Myocyte (in vitro differentiated cells): ENCODE measurements at regions not wholly inside any gene's neighbourhood (a gene's known extent, or its start where the extent isn't known, plus 50 kb on each side); places are given as distances from the start of the nearest gene placed in this dataset.
"Not testable (repeated sequence)": the region's sequence is repeated elsewhere in the genome, so short reads cannot be mapped to it uniquely, and the experiment has no call there.

ENCODE experiments used
- DNase-seq: peaks from one replicate; pipeline ENCODE4 v3.0.0-alpha.2; 2012; ENCODE audit warnings: low read depth

- no peak for DNase-seq
Measured at GRCh38 chr6:130708338-130708737, 118.9 kb upstream of the SMLR1 start.

GRCh38 chr6:130711641-130712040 is 115.6 kb upstream of the SMLR1 start:
- not testable (repeated sequence) for DNase-seq

- no peak for DNase-seq
Measured at GRCh38 chr6:130713144-130713543, 114.1 kb upstream of the SMLR1 start.

GRCh38 chr6:130715058-130715457 is 112.1 kb upstream of the SMLR1 start:
- DNase-seq, result no peak

GRCh38 chr6:130716466-130716865 is 110.7 kb upstream of the SMLR1 start:
- DNase-seq, result no peak

GRCh38 chr6:130717657-130718056 is 109.5 kb upstream of the SMLR1 start:
- peak; percentile 5 for DNase-seq

- no peak for DNase-seq
Measured at GRCh38 chr6:130720076-130720715, 107.0 kb upstream of the SMLR1 start.

- DNase-seq, result no peak
Measured at GRCh38 chr6:130724089-130724488, 103.1 kb upstream of the SMLR1 start.

GRCh38 chr6:130725551-130725950 is 101.7 kb upstream of the SMLR1 start:
- no peak for DNase-seq

GRCh38 chr6:130728064-130728463 is 99.1 kb upstream of the SMLR1 start:
- DNase-seq, result not testable (repeated sequence)

GRCh38 chr6:130730600-130730999 is 96.6 kb upstream of the SMLR1 start:
- no peak for DNase-seq

- no peak for DNase-seq
Measured at GRCh38 chr6:130734161-130734560, 93.0 kb upstream of the SMLR1 start.

GRCh38 chr6:130740308-130740707 is 86.9 kb upstream of the SMLR1 start:
- DNase-seq, result no peak

- peak; percentile 2 for DNase-seq
Measured at GRCh38 chr6:130742131-130742681, 85.0 kb upstream of the SMLR1 start.

GRCh38 chr6:130743175-130743574 is 84.0 kb upstream of the SMLR1 start:
- no peak for DNase-seq

GRCh38 chr6:130744576-130745366 is 82.4 kb upstream of the SMLR1 start:
- no peak for DNase-seq

GRCh38 chr6:130748041-130748440 is 79.2 kb upstream of the SMLR1 start:
- DNase-seq, result no peak

- no peak for DNase-seq
Measured at GRCh38 chr6:130749402-130749801, 77.8 kb upstream of the SMLR1 start.

GRCh38 chr6:130752267-130752666 is 74.9 kb upstream of the SMLR1 start:
- DNase-seq, result no peak

GRCh38 chr6:130754786-130755367 is 72.3 kb upstream of the SMLR1 start:
- DNase-seq, result no peak

GRCh38 chr6:130755368-130756034 is 71.7 kb upstream of the SMLR1 start:
- no peak for DNase-seq

GRCh38 chr6:130756824-130757223 is 70.4 kb upstream of the SMLR1 start:
- no peak for DNase-seq
